ENCODE measurements at regions not wholly inside any gene's neighbourhood (a gene's known extent, or its start where the extent isn't known, plus 50 kb on each side); places are given as distances from the start of the nearest gene placed in this dataset.

DNA sequence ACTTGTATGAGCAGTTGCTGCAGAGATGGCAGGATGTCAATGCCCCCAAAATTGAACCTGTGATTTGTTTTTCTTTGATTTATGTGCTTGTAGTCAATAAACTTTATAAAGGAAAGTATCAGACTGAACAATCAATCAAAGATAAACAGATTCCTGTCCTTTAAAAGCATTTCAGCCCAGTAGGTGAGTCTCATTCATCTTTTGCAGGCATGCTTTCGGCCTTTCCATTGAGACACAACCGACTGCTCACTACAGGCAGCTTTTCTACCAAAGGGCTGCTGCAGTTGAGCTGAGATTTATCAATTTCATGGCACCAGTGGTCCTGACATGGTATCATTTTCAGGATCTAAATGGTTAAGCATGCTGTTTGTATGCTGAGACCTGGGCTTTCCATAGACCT lies 513.6 kb upstream of the PTBP2 start:
- Histone ChIP-seq H3K4me1 (ENCODE audit: control insufficient read depth, extremely low read depth, insufficient read depth, low read length) (no peaks in the 10 kb centered on the region), H3K4me2 (ENCODE audit: insufficient read depth, low read length) (no peak overlapping the region), H3K36me3 (ENCODE audit: control insufficient read depth in 2 of 2, extremely low read depth in 1 of 2, insufficient read depth in 2 of 2, low read length in 2 of 2) (no peaks in the 10 kb centered on the region), H3K79me2 (ENCODE audit: control insufficient read depth, insufficient read depth, low read length) (no peaks in the 10 kb centered on the region), H3K4me3 (replicated peaks in 1 of 3; ENCODE audit: insufficient read depth in 1 of 3, low read depth in 1 of 3, low read length in 3 of 3) (no peak overlapping the region), H3K27ac (ENCODE audit: insufficient read depth, low read depth, low read length) (no peak overlapping the region), H4K20me1 (replicated peaks; ENCODE audit: control insufficient read depth, extremely low read depth, insufficient read depth, low read length) (no peaks in the 10 kb centered on the region), H3K27me3 (ENCODE audit: control insufficient read depth in 2 of 2, insufficient read depth in 2 of 2, low read length in 2 of 2) (no peaks in the 10 kb centered on the region), H3K9me1 (replicated peaks; ENCODE audit: control insufficient read depth, extremely low read depth, insufficient read depth, low read length) (no peaks in the 10 kb centered on the region), H3K9ac (replicated peaks; ENCODE audit: extremely low read depth, insufficient read depth, low read length) (no peak overlapping the region), H2AFZ (ENCODE audit: low read depth, low read length) (no peak overlapping the region), H3K9me3 (replicated peaks; ENCODE audit: control insufficient read depth, insufficient read depth, low read length) (no peaks in the 10 kb centered on the region)
- FAIRE-seq (no peak), DNase-seq (ENCODE audit: low read depth, low spot score) (no peak)
- ChIA-PET CTCF (no interaction called here), POLR2A (no interaction called here)
- BruUV-seq (replicated peaks), result no TSS peak
- intact Hi-C loops (cut with micrococcal nuclease), result no loop called here
- dilution Hi-C loops (cut with MboI; ENCODE audit: extremely low pct_ligation_motif_present, low sequenced_read_pairs), result no loop called here
- TF ChIP-seq, protein P1, sequence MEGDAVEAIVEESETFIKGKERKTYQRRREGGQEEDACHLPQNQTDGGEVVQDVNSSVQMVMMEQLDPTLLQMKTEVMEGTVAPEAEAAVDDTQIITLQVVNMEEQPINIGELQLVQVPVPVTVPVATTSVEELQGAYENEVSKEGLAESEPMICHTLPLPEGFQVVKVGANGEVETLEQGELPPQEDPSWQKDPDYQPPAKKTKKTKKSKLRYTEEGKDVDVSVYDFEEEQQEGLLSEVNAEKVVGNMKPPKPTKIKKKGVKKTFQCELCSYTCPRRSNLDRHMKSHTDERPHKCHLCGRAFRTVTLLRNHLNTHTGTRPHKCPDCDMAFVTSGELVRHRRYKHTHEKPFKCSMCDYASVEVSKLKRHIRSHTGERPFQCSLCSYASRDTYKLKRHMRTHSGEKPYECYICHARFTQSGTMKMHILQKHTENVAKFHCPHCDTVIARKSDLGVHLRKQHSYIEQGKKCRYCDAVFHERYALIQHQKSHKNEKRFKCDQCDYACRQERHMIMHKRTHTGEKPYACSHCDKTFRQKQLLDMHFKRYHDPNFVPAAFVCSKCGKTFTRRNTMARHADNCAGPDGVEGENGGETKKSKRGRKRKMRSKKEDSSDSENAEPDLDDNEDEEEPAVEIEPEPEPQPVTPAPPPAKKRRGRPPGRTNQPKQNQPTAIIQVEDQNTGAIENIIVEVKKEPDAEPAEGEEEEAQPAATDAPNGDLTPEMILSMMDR (IDR thresholded peaks at IDR 0.05; ENCODE audit: extremely low read depth in 1 of 2, insufficient read depth in 1 of 2, low read depth in 1 of 2, low read length in 2 of 2), result no peak

- Histone ChIP-seq H2AFZ (ENCODE audit: low read depth, low read length) (no peak overlapping the region), H3K9me1 (replicated peaks; ENCODE audit: control insufficient read depth, extremely low read depth, insufficient read depth, low read length) (no peaks in the 10 kb centered on the region), H3K4me2 (ENCODE audit: insufficient read depth, low read length) (no peak overlapping the region), H3K9me3 (replicated peaks; ENCODE audit: control insufficient read depth, insufficient read depth, low read length) (no peaks in the 10 kb centered on the region), H3K79me2 (ENCODE audit: control insufficient read depth, insufficient read depth, low read length) (no peaks in the 10 kb centered on the region), H3K4me1 (ENCODE audit: control insufficient read depth, extremely low read depth, insufficient read depth, low read length) (no peaks in the 10 kb centered on the region), H3K4me3 (replicated peaks in 1 of 3; ENCODE audit: insufficient read depth in 1 of 3, low read depth in 1 of 3, low read length in 3 of 3) (no peak overlapping the region), H3K27ac (ENCODE audit: insufficient read depth, low read depth, low read length) (no peak overlapping the region), H3K27me3 (ENCODE audit: control insufficient read depth in 2 of 2, insufficient read depth in 2 of 2, low read length in 2 of 2) (no peaks in the 10 kb centered on the region), H3K36me3 (ENCODE audit: control insufficient read depth in 2 of 2, extremely low read depth in 1 of 2, insufficient read depth in 2 of 2, low read length in 2 of 2) (no peaks in the 10 kb centered on the region), H4K20me1 (replicated peaks; ENCODE audit: control insufficient read depth, extremely low read depth, insufficient read depth, low read length) (no peaks in the 10 kb centered on the region), H3K9ac (replicated peaks; ENCODE audit: extremely low read depth, insufficient read depth, low read length) (no peak overlapping the region)
- no TSS peak for BruUV-seq (replicated peaks)
- intact Hi-C loops (cut with micrococcal nuclease) (no loop called here), dilution Hi-C loops (cut with MboI; ENCODE audit: extremely low pct_ligation_motif_present, low sequenced_read_pairs) (no loop called here)
- ChIA-PET POLR2A (no interaction called here), CTCF (no interaction called here)
- no peak for DNase-seq (ENCODE audit: low read depth, low spot score)
- TF ChIP-seq POLR2A (IDR thresholded peaks at IDR 0.05; ENCODE audit: low read depth, low read length), result no peak
- TF ChIP-seq, protein P2, sequence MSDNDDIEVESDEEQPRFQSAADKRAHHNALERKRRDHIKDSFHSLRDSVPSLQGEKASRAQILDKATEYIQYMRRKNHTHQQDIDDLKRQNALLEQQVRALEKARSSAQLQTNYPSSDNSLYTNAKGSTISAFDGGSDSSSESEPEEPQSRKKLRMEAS (IDR thresholded peaks at IDR 0.05; ENCODE audit: insufficient read depth, insufficient read length), result no peak
- TF ChIP-seq MYC (IDR thresholded peaks at IDR 0.05; ENCODE audit: low read depth, low read length), result no peak
- no peak for TF ChIP-seq POLR2AphosphoS5 (IDR thresholded peaks at IDR 0.05; ENCODE audit: insufficient read depth, low read depth, low read length)
- no peak for TF ChIP-seq EZH2 (IDR thresholded peaks at IDR 0.05; ENCODE audit: borderline replicate concordance, low read depth, low read length, severe bottlenecking)
- TF ChIP-seq JUN (IDR thresholded peaks at IDR 0.05; ENCODE audit: borderline replicate concordance, insufficient read depth, insufficient read length, low read depth), result no peak
- no peak for TF ChIP-seq FOS (IDR thresholded peaks at IDR 0.05; ENCODE audit: borderline replicate concordance, insufficient read depth, low read length)
- no peak for TF ChIP-seq GATA2 (IDR thresholded peaks at IDR 0.05; ENCODE audit: insufficient read depth, insufficient read length, low read depth, low read length)
- TF ChIP-seq, protein P1 (IDR thresholded peaks at IDR 0.05; ENCODE audit: extremely low read depth in 1 of 2, insufficient read depth in 1 of 2, low read depth in 1 of 2, low read length in 2 of 2), result no peak
- no peak for FAIRE-seq
Observed at GRCh38 chr1:96208428-96208827, 513.2 kb upstream of the PTBP2 start.

Data from endothelial cell of umbilical vein (primary cell).